ENCODE measurements at regions not wholly inside any gene's neighbourhood (a gene's known extent, or its start where the extent isn't known, plus 50 kb on each side); places are given as distances from the start of the nearest gene placed in this dataset.

GRCh38 chr2:60671966-60672365 lies 84.1 kb upstream of the PAPOLG start:
- TF ChIP-seq, protein P1, sequence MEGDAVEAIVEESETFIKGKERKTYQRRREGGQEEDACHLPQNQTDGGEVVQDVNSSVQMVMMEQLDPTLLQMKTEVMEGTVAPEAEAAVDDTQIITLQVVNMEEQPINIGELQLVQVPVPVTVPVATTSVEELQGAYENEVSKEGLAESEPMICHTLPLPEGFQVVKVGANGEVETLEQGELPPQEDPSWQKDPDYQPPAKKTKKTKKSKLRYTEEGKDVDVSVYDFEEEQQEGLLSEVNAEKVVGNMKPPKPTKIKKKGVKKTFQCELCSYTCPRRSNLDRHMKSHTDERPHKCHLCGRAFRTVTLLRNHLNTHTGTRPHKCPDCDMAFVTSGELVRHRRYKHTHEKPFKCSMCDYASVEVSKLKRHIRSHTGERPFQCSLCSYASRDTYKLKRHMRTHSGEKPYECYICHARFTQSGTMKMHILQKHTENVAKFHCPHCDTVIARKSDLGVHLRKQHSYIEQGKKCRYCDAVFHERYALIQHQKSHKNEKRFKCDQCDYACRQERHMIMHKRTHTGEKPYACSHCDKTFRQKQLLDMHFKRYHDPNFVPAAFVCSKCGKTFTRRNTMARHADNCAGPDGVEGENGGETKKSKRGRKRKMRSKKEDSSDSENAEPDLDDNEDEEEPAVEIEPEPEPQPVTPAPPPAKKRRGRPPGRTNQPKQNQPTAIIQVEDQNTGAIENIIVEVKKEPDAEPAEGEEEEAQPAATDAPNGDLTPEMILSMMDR (IDR thresholded peaks at IDR 0.05; ENCODE audit: low read depth, low read length), result no peak
- DNase-seq (ENCODE audit: low read depth in 2 of 2), result no peak
- H3K4me3 ChIP-seq (replicated peaks in 1 of 2; ENCODE audit: low read depth in 2 of 2, low read length in 2 of 2), result no peak overlapping the region

GRCh38 chr2:60674524-60675165 lies 81.4 kb upstream of the PAPOLG start:
- DNase-seq (ENCODE audit: low read depth in 2 of 2), result peak; percentile 72 to 75
- TF ChIP-seq, protein P1 (IDR thresholded peaks at IDR 0.05; ENCODE audit: low read depth, low read length), result peak; percentile 98
- H3K4me3 ChIP-seq (replicated peaks in 1 of 2; ENCODE audit: low read depth in 2 of 2, low read length in 2 of 2), result no peak overlapping the region

DNA sequence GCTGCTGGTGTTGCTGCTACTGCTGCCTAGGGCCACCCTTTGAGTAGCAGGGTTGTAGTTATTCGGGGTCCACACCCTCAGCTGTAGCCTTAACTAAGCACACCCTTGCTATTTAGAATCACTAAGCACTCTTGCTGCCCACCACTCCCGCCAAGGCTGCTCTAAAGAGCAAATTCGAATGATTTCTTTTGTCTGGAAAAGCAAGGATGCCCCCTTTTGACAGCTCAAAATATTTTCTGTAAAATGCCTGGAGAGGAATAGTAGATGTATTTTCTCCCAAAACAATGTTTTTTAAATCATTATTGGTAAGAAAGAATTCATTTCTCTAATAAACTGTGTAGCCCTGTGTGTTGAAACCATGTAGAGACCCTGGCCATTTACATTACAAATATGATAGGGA lies 80.8 kb upstream of the PAPOLG start:
- TF ChIP-seq, protein P1 (IDR thresholded peaks at IDR 0.05; ENCODE audit: low read depth, low read length), result no peak
- no peak for DNase-seq (ENCODE audit: low read depth in 2 of 2)
- H3K4me3 ChIP-seq (replicated peaks in 1 of 2; ENCODE audit: low read depth in 2 of 2, low read length in 2 of 2), result no peak overlapping the region

DNA sequence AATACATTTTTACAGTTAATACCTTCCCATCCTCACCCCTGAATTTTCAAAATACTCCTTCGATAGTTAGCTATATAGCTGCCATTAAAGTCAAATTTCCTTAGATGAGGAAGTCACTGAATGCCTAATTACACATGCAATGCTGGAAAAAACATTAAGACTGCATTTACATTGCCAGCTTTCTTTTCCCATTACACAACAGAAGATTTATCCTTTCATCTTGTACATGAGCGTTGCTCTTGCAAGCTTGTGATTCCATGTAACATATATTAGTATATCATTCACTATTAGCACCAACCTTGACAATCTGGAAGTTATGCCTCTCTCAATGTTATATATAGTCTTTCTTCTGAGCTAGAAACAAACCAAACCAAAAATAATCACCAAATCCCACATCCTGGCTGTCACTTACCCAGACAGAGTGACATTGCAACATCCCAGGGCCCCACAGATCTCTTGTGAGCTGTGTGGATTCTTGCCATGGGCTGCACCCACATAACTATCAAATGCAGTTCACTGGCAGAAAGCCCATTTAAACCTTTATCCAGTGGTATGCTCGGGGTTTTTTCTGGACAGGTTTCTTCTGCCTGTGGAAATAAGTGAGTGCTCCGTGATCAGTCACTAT lies 79.2 kb upstream of the PAPOLG start:
- DNase-seq (ENCODE audit: low read depth in 2 of 2), result no peak
- TF ChIP-seq, protein P1 (IDR thresholded peaks at IDR 0.05; ENCODE audit: low read depth, low read length), result no peak

GRCh38 chr2:60677356-60677755 lies 78.7 kb upstream of the PAPOLG start:
- no peak for DNase-seq (ENCODE audit: low read depth in 2 of 2)
- no peak overlapping the region for H3K4me3 ChIP-seq (replicated peaks in 1 of 2; ENCODE audit: low read depth in 2 of 2, low read length in 2 of 2)
- TF ChIP-seq, protein P1 (IDR thresholded peaks at IDR 0.05; ENCODE audit: low read depth, low read length), result no peak

More for the DNA sequence above, 79.2 kb upstream of the PAPOLG start:
- no peak overlapping the region for H3K4me3 ChIP-seq (replicated peaks in 1 of 2; ENCODE audit: low read depth in 2 of 2, low read length in 2 of 2)

DNA sequence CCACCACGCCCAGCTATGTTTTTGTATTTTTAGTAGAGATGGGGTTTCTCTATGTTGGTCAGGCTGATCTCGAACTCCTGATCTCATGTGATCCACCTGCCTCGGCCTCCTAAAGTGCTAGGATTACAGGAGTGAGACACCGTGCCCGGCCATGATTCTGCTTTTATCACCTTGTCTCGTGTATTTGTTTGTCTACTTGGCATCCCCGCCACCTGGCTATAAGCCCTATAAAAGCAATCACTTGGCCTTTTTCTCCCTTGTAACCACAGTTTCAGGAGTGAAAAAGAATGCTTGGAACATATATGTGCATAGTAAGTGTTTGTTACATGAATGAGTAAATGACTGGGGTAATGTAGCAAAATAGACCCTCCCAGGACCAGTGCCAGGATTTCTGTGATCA lies 77.5 kb upstream of the PAPOLG start:
- TF ChIP-seq, protein P1 (IDR thresholded peaks at IDR 0.05; ENCODE audit: low read depth, low read length), result no peak
- DNase-seq (ENCODE audit: low read depth in 2 of 2), result no peak
- H3K4me3 ChIP-seq (replicated peaks in 1 of 2; ENCODE audit: low read depth in 2 of 2, low read length in 2 of 2), result no peak overlapping the region

Data from cardiac fibroblast (primary cell).